ENCODE measurements at regions not wholly inside any gene's neighbourhood (a gene's known extent, or its start where the extent isn't known, plus 50 kb on each side); places are given as distances from the start of the nearest gene placed in this dataset.

- Mint-ChIP-seq H3K27ac (no peak overlapping the region), H3K36me3 (ENCODE audit: low read depth) (no peaks in the 10 kb centered on the region), H3K9me3 (no peaks in the 10 kb centered on the region), H3K4me1 (ENCODE audit: low read depth) (no peaks in the 10 kb centered on the region), H3K27me3 (ENCODE audit: low read depth) (no peaks in the 10 kb centered on the region), H3K4me3 (no peak overlapping the region)
- no peak for DNase-seq (ENCODE audit: low spot score)
These were observed 168.3 kb downstream of the PLPP3 start for GRCh38 chr1:56411021-56411420.

GRCh38 chr1:56410405-56410804 lies 169.0 kb downstream of the PLPP3 start:
- no peak overlapping the region for H3K27ac Mint-ChIP-seq
- no peaks in the 10 kb centered on the region for H3K27me3 Mint-ChIP-seq (ENCODE audit: low read depth)
- H3K9me3 Mint-ChIP-seq, result no peaks in the 10 kb centered on the region
- no peaks in the 10 kb centered on the region for H3K36me3 Mint-ChIP-seq (ENCODE audit: low read depth)
- DNase-seq (ENCODE audit: low spot score), result no peak
- no peak overlapping the region for H3K4me3 Mint-ChIP-seq
- H3K4me1 Mint-ChIP-seq (ENCODE audit: low read depth), result no peaks in the 10 kb centered on the region

- no peaks in the 10 kb centered on the region for H3K4me1 Mint-ChIP-seq (ENCODE audit: low read depth)
- H3K36me3 Mint-ChIP-seq (ENCODE audit: low read depth), result no peaks in the 10 kb centered on the region
- no peak for DNase-seq (ENCODE audit: low spot score)
- H3K9me3 Mint-ChIP-seq, result no peaks in the 10 kb centered on the region
- H3K27ac Mint-ChIP-seq, result no peak overlapping the region
- no peaks in the 10 kb centered on the region for H3K27me3 Mint-ChIP-seq (ENCODE audit: low read depth)
- H3K4me3 Mint-ChIP-seq, result no peak overlapping the region
These were observed 170.2 kb downstream of the PLPP3 start for GRCh38 chr1:56409112-56409691.

GRCh38 chr1:56406821-56407220 lies 172.5 kb downstream of the PLPP3 start:
- Mint-ChIP-seq H3K27me3 (ENCODE audit: low read depth) (no peaks in the 10 kb centered on the region), H3K4me1 (ENCODE audit: low read depth) (no peaks in the 10 kb centered on the region), H3K9me3 (no peaks in the 10 kb centered on the region), H3K36me3 (ENCODE audit: low read depth) (no peaks in the 10 kb centered on the region), H3K4me3 (no peak overlapping the region), H3K27ac (no peak overlapping the region)
- no peak for DNase-seq (ENCODE audit: low spot score)

- no peak overlapping the region for H3K4me3 Mint-ChIP-seq
- H3K9me3 Mint-ChIP-seq, result no peaks in the 10 kb centered on the region
- H3K27ac Mint-ChIP-seq, result no peak overlapping the region
These were observed 174.8 kb downstream of the PLPP3 start for GRCh38 chr1:56404561-56405030.

GRCh38 chr1:56404066-56404465 lies 175.3 kb downstream of the PLPP3 start:
- no peak overlapping the region for H3K27ac Mint-ChIP-seq
- no peaks in the 10 kb centered on the region for H3K36me3 Mint-ChIP-seq (ENCODE audit: low read depth)
- no peaks in the 10 kb centered on the region for H3K27me3 Mint-ChIP-seq (ENCODE audit: low read depth)
- no peak for DNase-seq (ENCODE audit: low spot score)
- H3K9me3 Mint-ChIP-seq, result no peaks in the 10 kb centered on the region
- no peak overlapping the region for H3K4me3 Mint-ChIP-seq
- no peaks in the 10 kb centered on the region for H3K4me1 Mint-ChIP-seq (ENCODE audit: low read depth)

More at GRCh38 chr1:56404561-56405030, 174.8 kb downstream of the PLPP3 start:
- no peaks in the 10 kb centered on the region for H3K27me3 Mint-ChIP-seq (ENCODE audit: low read depth)
- H3K36me3 Mint-ChIP-seq (ENCODE audit: low read depth), result no peaks in the 10 kb centered on the region
- no peaks in the 10 kb centered on the region for H3K4me1 Mint-ChIP-seq (ENCODE audit: low read depth)
- DNase-seq (ENCODE audit: low spot score), result no peak

GRCh38 chr1:56403321-56403720 lies 176.0 kb downstream of the PLPP3 start:
- H3K36me3 Mint-ChIP-seq (ENCODE audit: low read depth), result no peaks in the 10 kb centered on the region
- H3K4me1 Mint-ChIP-seq (ENCODE audit: low read depth), result no peaks in the 10 kb centered on the region
- no peak overlapping the region for H3K27ac Mint-ChIP-seq
- DNase-seq (ENCODE audit: low spot score), result no peak
- no peaks in the 10 kb centered on the region for H3K27me3 Mint-ChIP-seq (ENCODE audit: low read depth)
- no peak overlapping the region for H3K4me3 Mint-ChIP-seq
- H3K9me3 Mint-ChIP-seq, result no peaks in the 10 kb centered on the region

- H3K4me3 Mint-ChIP-seq, result no peak overlapping the region
- H3K27me3 Mint-ChIP-seq (ENCODE audit: low read depth), result no peaks in the 10 kb centered on the region
- H3K27ac Mint-ChIP-seq, result no peak overlapping the region
- no peaks in the 10 kb centered on the region for H3K4me1 Mint-ChIP-seq (ENCODE audit: low read depth)
- H3K9me3 Mint-ChIP-seq, result no peaks in the 10 kb centered on the region
- DNase-seq (ENCODE audit: low spot score), result no peak
- no peaks in the 10 kb centered on the region for H3K36me3 Mint-ChIP-seq (ENCODE audit: low read depth)
These were observed 178.2 kb downstream of the PLPP3 start for GRCh38 chr1:56401191-56401590.

GRCh38 chr1:56400526-56400925 lies 178.8 kb downstream of the PLPP3 start:
- DNase-seq (ENCODE audit: low spot score), result no peak
- H3K4me1 Mint-ChIP-seq (ENCODE audit: low read depth), result no peaks in the 10 kb centered on the region
- no peaks in the 10 kb centered on the region for H3K27me3 Mint-ChIP-seq (ENCODE audit: low read depth)
- H3K36me3 Mint-ChIP-seq (ENCODE audit: low read depth), result no peaks in the 10 kb centered on the region
- H3K9me3 Mint-ChIP-seq, result no peaks in the 10 kb centered on the region
- H3K27ac Mint-ChIP-seq, result no peak overlapping the region
- no peak overlapping the region for H3K4me3 Mint-ChIP-seq

GRCh38 chr1:56399795-56400194 lies 179.6 kb downstream of the PLPP3 start:
- DNase-seq (ENCODE audit: low spot score), result no peak
- no peaks in the 10 kb centered on the region for H3K27me3 Mint-ChIP-seq (ENCODE audit: low read depth)

GRCh38 chr1:56399326-56399725 lies 180.0 kb downstream of the PLPP3 start:
- H3K9me3 Mint-ChIP-seq, result no peaks in the 10 kb centered on the region
- no peak for DNase-seq (ENCODE audit: low spot score)
- H3K4me3 Mint-ChIP-seq, result no peak overlapping the region
- H3K4me1 Mint-ChIP-seq (ENCODE audit: low read depth), result no peaks in the 10 kb centered on the region
- H3K27me3 Mint-ChIP-seq (ENCODE audit: low read depth), result no peaks in the 10 kb centered on the region
- H3K36me3 Mint-ChIP-seq (ENCODE audit: low read depth), result no peaks in the 10 kb centered on the region
- H3K27ac Mint-ChIP-seq, result no peak overlapping the region

More at GRCh38 chr1:56399795-56400194, 179.6 kb downstream of the PLPP3 start:
- no peaks in the 10 kb centered on the region for H3K36me3 Mint-ChIP-seq (ENCODE audit: low read depth)
- no peak overlapping the region for H3K4me3 Mint-ChIP-seq
- no peaks in the 10 kb centered on the region for H3K9me3 Mint-ChIP-seq
- H3K4me1 Mint-ChIP-seq (ENCODE audit: low read depth), result no peaks in the 10 kb centered on the region
- H3K27ac Mint-ChIP-seq, result no peak overlapping the region

GRCh38 chr1:56397811-56398231 lies 181.5 kb downstream of the PLPP3 start:
- H3K4me3 Mint-ChIP-seq, result no peak overlapping the region
- no peak for DNase-seq (ENCODE audit: low spot score)
- no peaks in the 10 kb centered on the region for H3K4me1 Mint-ChIP-seq (ENCODE audit: low read depth)
- H3K9me3 Mint-ChIP-seq, result no peaks in the 10 kb centered on the region
- H3K27ac Mint-ChIP-seq, result no peak overlapping the region
- no peaks in the 10 kb centered on the region for H3K27me3 Mint-ChIP-seq (ENCODE audit: low read depth)
- H3K36me3 Mint-ChIP-seq (ENCODE audit: low read depth), result no peaks in the 10 kb centered on the region

GRCh38 chr1:56397409-56397808 lies 182.0 kb downstream of the PLPP3 start:
- DNase-seq (ENCODE audit: low spot score), result no peak
- H3K9me3 Mint-ChIP-seq, result no peaks in the 10 kb centered on the region
- H3K36me3 Mint-ChIP-seq (ENCODE audit: low read depth), result no peaks in the 10 kb centered on the region
- H3K4me1 Mint-ChIP-seq (ENCODE audit: low read depth), result no peaks in the 10 kb centered on the region
- H3K27ac Mint-ChIP-seq, result no peak overlapping the region
- no peak overlapping the region for H3K4me3 Mint-ChIP-seq
- H3K27me3 Mint-ChIP-seq (ENCODE audit: low read depth), result no peaks in the 10 kb centered on the region

GRCh38 chr1:56396581-56396980 lies 182.8 kb downstream of the PLPP3 start:
- Mint-ChIP-seq H3K9me3 (no peaks in the 10 kb centered on the region), H3K27me3 (ENCODE audit: low read depth) (no peaks in the 10 kb centered on the region), H3K27ac (no peak overlapping the region), H3K4me3 (no peak overlapping the region), H3K4me1 (ENCODE audit: low read depth) (no peaks in the 10 kb centered on the region), H3K36me3 (ENCODE audit: low read depth) (no peaks in the 10 kb centered on the region)
- DNase-seq (ENCODE audit: low spot score), result no peak

- H3K9me3 Mint-ChIP-seq, result no peaks in the 10 kb centered on the region
- no peak overlapping the region for H3K4me3 Mint-ChIP-seq
- H3K27me3 Mint-ChIP-seq (ENCODE audit: low read depth), result no peaks in the 10 kb centered on the region
- H3K4me1 Mint-ChIP-seq (ENCODE audit: low read depth), result no peaks in the 10 kb centered on the region
- DNase-seq (ENCODE audit: low spot score), result no peak
- H3K36me3 Mint-ChIP-seq (ENCODE audit: low read depth), result no peaks in the 10 kb centered on the region
- H3K27ac Mint-ChIP-seq, result no peak overlapping the region
These were observed 183.6 kb downstream of the PLPP3 start for GRCh38 chr1:56395776-56396175.
